ENCODE measurements at regions not wholly inside any gene's neighbourhood (a gene's known extent, or its start where the extent isn't known, plus 50 kb on each side); places are given as distances from the start of the nearest gene placed in this dataset.

- TF ChIP-seq CTCF (IDR thresholded peaks at IDR 0.05; ENCODE audit: insufficient read depth, low read depth, low read length): no peak
- no peak for TF ChIP-seq EZH2 (IDR thresholded peaks at IDR 0.05; ENCODE audit: insufficient read depth, low read length)
Measured at GRCh38 chr4:29278585-29278984, 1441.6 kb upstream of the PCDH7 start.

All from astrocyte (in vitro differentiated cells and primary cell).